ENCODE measurements at regions not wholly inside any gene's neighbourhood (a gene's known extent, or its start where the extent isn't known, plus 50 kb on each side); places are given as distances from the start of the nearest gene placed in this dataset.

DNA sequence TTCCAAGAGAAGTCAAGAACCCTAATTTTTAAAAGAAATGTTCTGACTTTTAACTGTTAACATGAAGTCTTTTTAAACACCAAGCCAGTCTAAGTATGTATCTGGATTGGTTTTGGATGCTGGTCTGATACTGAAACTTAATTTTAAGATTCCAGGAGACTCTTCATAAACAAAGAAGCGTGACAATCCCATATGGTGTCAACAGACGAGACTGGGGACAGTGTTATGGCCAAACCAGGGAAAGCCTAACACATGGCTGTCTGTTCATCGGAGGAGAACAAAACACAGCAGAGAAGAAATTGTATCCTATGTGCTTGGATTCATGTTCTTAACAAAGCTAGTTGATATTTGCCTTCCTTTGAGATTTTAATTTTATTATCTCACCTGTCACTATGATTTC lies 80.5 kb upstream of the UPP2 start:
- 85 to 89% methylated on average over 3 of the region's 3 CpGs for WGBS, 2 donors
- TF ChIP-seq POLR2A (IDR thresholded peaks at IDR 0.05), result no peak
- TF ChIP-seq, protein P1, sequence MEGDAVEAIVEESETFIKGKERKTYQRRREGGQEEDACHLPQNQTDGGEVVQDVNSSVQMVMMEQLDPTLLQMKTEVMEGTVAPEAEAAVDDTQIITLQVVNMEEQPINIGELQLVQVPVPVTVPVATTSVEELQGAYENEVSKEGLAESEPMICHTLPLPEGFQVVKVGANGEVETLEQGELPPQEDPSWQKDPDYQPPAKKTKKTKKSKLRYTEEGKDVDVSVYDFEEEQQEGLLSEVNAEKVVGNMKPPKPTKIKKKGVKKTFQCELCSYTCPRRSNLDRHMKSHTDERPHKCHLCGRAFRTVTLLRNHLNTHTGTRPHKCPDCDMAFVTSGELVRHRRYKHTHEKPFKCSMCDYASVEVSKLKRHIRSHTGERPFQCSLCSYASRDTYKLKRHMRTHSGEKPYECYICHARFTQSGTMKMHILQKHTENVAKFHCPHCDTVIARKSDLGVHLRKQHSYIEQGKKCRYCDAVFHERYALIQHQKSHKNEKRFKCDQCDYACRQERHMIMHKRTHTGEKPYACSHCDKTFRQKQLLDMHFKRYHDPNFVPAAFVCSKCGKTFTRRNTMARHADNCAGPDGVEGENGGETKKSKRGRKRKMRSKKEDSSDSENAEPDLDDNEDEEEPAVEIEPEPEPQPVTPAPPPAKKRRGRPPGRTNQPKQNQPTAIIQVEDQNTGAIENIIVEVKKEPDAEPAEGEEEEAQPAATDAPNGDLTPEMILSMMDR (IDR thresholded peaks at IDR 0.05), result no peak
- intact Hi-C loops (cut with DNase I; ENCODE audit: low total_unique reads), result no loop called here
- no peak overlapping the region for H3K4me3 ChIP-seq (ENCODE audit: low read depth, poor library complexity, severe bottlenecking)
- DNase-seq (ENCODE audit: low spot score in 2 of 2), result no peak

DNA sequence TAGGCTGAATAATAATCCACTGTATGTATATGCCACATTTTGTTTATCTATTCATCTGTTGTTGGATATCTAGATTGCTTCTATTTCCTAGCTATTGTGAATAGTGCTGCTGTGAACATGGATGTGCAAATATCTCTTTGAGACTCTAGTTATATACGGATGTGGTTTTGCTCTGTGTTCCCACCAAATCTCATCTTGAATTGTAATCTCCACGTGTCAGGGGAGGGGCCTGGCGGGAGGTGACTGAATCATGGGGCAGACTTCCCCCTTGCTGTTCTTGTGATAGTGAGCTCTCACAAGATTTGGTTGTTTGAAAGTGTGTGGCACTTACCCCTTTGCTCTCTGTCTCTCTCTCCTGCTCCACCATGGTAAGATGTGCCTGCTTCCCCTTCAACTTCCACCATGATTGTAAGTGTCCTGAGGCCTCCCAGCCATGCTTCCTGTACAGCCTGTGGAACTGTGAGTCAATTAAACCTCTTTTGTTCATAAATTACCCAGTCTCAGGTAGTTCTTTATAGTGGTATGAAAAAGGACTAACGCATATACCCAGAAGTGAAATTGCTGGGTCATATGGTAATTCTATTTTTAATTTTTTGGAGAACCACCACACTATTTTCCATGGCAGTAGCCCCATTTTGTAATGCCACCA lies 86.1 kb upstream of the UPP2 start:
- intact Hi-C loops (cut with DNase I; ENCODE audit: low total_unique reads), result no loop called here
- no peak for DNase-seq (ENCODE audit: low spot score in 2 of 2)
- no peak overlapping the region for H3K4me3 ChIP-seq (ENCODE audit: low read depth, poor library complexity, severe bottlenecking)
- 72 to 90% methylated on average over 4 of the region's 4 CpGs for WGBS, 2 donors
- no peak for TF ChIP-seq POLR2A (IDR thresholded peaks at IDR 0.05)
- TF ChIP-seq, protein P1 (IDR thresholded peaks at IDR 0.05), result no peak

DNA sequence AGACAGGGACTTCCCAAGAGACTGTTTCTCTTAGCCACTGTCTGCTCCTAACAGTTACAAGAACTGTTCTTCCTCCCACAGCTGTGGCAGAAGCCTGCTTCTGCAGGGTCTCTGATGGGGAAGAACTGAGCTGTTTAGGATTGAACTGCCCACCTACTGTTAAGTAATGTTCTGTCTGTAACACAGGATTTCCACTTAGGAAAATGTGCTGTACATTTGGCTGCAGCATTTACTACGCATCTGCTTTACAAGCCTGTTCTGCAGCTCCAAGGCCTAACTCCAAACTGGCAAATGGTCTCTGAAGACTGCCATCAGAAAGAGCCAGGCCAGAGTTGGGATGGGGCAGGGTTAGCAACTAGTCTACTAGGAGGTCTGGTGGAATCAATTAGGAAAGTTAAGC lies 87.8 kb upstream of the UPP2 start:
- DNase-seq (ENCODE audit: low spot score in 2 of 2), result no peak
- 73 to 83% methylated on average over 1 of the region's 1 CpG for WGBS, 2 donors
- no peak overlapping the region for H3K4me3 ChIP-seq (ENCODE audit: low read depth, poor library complexity, severe bottlenecking)
- no peak for TF ChIP-seq POLR2A (IDR thresholded peaks at IDR 0.05)
- TF ChIP-seq, protein P1 (IDR thresholded peaks at IDR 0.05), result no peak
- intact Hi-C loops (cut with DNase I; ENCODE audit: low total_unique reads), result loop anchor here (5.0 kb wide), 1 partner anchor 232 kb away; no protein-coding TSS in a partner anchor

DNA sequence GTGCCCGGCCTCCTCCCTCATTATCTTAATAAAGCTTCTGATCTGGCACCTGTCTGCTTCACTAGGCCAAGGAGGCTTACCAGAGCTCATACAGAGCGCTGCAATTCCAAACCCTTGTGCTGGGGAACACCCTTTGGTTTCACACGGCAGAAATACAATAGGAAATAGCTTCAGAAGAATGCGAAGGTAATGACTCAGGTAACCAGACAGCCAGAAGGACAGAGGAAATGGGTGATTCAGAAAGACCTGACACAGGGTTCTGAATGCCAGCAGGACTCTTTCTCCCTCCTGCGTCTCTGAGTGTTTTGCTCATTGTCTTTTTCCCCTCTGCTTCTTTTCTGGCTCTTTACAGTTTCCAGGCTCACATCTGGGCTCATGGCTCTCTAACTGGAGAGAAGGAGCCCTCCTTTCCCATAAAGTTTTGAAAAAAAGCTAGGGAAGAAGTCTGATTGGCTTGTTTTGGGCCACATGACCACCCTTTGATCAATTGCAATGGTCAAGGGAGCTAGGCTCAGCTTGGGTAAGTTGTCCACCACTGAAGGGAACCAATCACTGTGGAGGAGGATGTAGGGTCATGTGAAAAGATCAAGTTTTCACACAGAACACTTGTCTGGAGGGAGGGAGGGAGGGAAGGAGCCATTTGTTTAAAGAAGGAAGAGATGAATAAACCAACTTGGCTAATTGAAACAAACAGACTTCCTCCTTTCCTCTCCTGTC lies 90.5 kb upstream of the UPP2 start:
- intact Hi-C loops (cut with DNase I; ENCODE audit: low total_unique reads), result loop anchor here (5.0 kb wide), 1 partner anchor 229 kb away; no protein-coding TSS in a partner anchor
- no peak for DNase-seq (ENCODE audit: low spot score in 2 of 2)
- TF ChIP-seq, protein P1 (IDR thresholded peaks at IDR 0.05), result no peak
- TF ChIP-seq POLR2A (IDR thresholded peaks at IDR 0.05), result no peak
- no peak overlapping the region for H3K4me3 ChIP-seq (ENCODE audit: low read depth, poor library complexity, severe bottlenecking)
- WGBS, 2 donors, result 63 to 82% methylated on average over 5 of the region's 5 CpGs

DNA sequence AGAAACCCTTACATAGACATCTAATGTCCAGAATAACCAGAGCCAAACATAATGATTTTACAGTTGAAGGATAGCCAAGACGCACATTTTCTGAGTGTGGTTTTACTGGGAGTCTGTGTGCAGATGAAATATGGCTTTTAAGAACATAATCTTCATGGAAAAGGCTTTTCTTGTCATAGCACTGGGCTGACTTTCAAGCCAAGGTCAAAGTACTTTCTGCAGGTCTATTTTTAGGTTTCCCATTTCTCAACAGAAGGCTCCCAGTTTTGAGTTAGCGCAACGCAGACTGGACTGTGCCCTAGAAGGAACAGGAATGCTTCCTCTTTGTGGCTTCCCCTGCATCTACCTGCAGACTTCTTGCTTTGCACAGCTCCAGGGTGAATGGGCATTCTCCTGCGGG lies 92.3 kb upstream of the UPP2 start:
- intact Hi-C loops (cut with DNase I; ENCODE audit: low total_unique reads), result no loop called here

More for the DNA sequence above, 92.3 kb upstream of the UPP2 start:
- no peak overlapping the region for H3K4me3 ChIP-seq (ENCODE audit: low read depth, poor library complexity, severe bottlenecking)
- no peak for DNase-seq (ENCODE audit: low spot score in 2 of 2)
- WGBS, 2 donors, result 66 to 70% methylated on average over 4 of the region's 4 CpGs
- TF ChIP-seq POLR2A (IDR thresholded peaks at IDR 0.05), result no peak
- TF ChIP-seq, protein P1 (IDR thresholded peaks at IDR 0.05), result no peak

Data from lower leg skin (tissue), 4 donors.